A549 (cell line): ENCODE measurements at regions not wholly inside any gene's neighbourhood (a gene's known extent, or its start where the extent isn't known, plus 50 kb on each side); places are given as distances from the start of the nearest gene placed in this dataset.

Experiments used
- ATAC-seq, 2 experiments: fragments of 200-7000 bp in 1 of 2; fragments of >200 bp in 1 of 2; cut with Nextera tagmentation in 1 of 2; cut with Tn5 transposase in 1 of 2; 3 replicates each; pipeline versions ENCODE4 v1.8.0 to v1.9.1; 2018 to 2020; ENCODE audit warnings: mild to moderate bottlenecking in 1 of 2, moderate library complexity in 1 of 2
- CTCF ChIA-PET: fragments of 300-600 bp; sonication (Branson Sonifier 250); formaldehyde crosslinking; extraction: SDS; loops from one replicate; lab custom pipeline; 2021; ENCODE audit warnings: antibody characterized with exemption, inconsistent platforms; lab: Yijun Ruan, JAX
- POLR2A ChIA-PET: fragments of 350-600 bp; formaldehyde crosslinking; extraction: SDS; loops from one replicate; lab custom pipeline; 2021; ENCODE audit warnings: antibody characterized with exemption, inconsistent platforms; lab: Yijun Ruan, JAX
- DNase-seq, 2 experiments: peaks; one replicate each; pipeline versions ENCODE4 v3.0.0 to v3.0.0-alpha.2; 2011 to 2016; ENCODE audit warnings: low read depth in 1 of 2, low spot score in 1 of 2
- FAIRE-seq: peaks from 2 replicates; lab custom pipeline; 2011; peaks lifted over from hg19 to GRCh38; lab: Jason Lieb, UNC
- H3K27ac ChIP-seq, 2 experiments: fragments of >200 bp; sonication (Bioruptor Twin); formaldehyde crosslinking; 3 replicates each; pipeline ENCODE4 v1.5.1; 2016 to 2017
- H3K4me1 ChIP-seq: fragments of >200 bp; sonication (Bioruptor Twin); formaldehyde crosslinking; 3 replicates; pipeline ENCODE4 v1.6.1; 2016
- H3K4me2 ChIP-seq: fragments of >200 bp; sonication (Bioruptor Twin); formaldehyde crosslinking; 3 replicates; pipeline ENCODE4 v1.6.1; 2016
- H3K4me3 ChIP-seq: fragments of >200 bp; sonication (Bioruptor Twin); formaldehyde crosslinking; 3 replicates; pipeline ENCODE4 v1.5.1; 2016
- H3K9me3 ChIP-seq: fragments of >200 bp; sonication (Bioruptor Twin); formaldehyde crosslinking; 3 replicates; pipeline ENCODE4 v1.6.1; 2016
- BHLHE40 ChIP-seq: IDR thresholded peaks from 2 replicates; pipeline ENCODE4 v1.6.1; 2012; ENCODE audit warnings: low read depth, low read length, inconsistent platforms
- CHD2 ChIP-seq: fragments of 150-350 bp; IDR thresholded peaks from 2 replicates; pipeline ENCODE4 v1.6.1; 2014; ENCODE audit warnings: low read length; ENCODE audit not compliant: partially characterized antibody
- EP300 ChIP-seq, 2 experiments: fragments of >200 bp; sonication (Bioruptor Twin); formaldehyde crosslinking; IDR thresholded peaks; 2 replicates in 1 of 2; 3 replicates in 1 of 2; pipeline ENCODE4 v1.6.1; 2016 to 2017
- GATA3 ChIP-seq: IDR thresholded peaks from 2 replicates; pipeline ENCODE4 v1.6.1; 2012; ENCODE audit warnings: borderline replicate concordance
- HEYL ChIP-seq: fragments of 250-450 bp; sonication (Bioruptor Pico); IDR thresholded peaks from 2 replicates; pipeline ENCODE4 v1.8.0; 2021; ENCODE audit warnings: mild to moderate bottlenecking, moderate library complexity
- HOXA7 ChIP-seq: fragments of 250-450 bp; sonication (Bioruptor Pico); IDR thresholded peaks from 2 replicates; pipeline ENCODE4 v1.5.0; 2020; ENCODE audit warnings: mild to moderate bottlenecking, moderate library complexity
- HOXB5 ChIP-seq: fragments of 250-450 bp; sonication (Bioruptor Pico); IDR thresholded peaks from 2 replicates; pipeline ENCODE4 v1.5.0; 2020; ENCODE audit warnings: mild to moderate bottlenecking, moderate library complexity
- JUNB ChIP-seq: fragments of >200 bp; sonication (Bioruptor Twin); formaldehyde crosslinking; IDR thresholded peaks from 2 replicates; pipeline ENCODE4 v1.6.1; 2016
- MAFK ChIP-seq: fragments of 450-650 bp; IDR thresholded peaks from 2 replicates; pipeline ENCODE4 v1.6.1; 2014; ENCODE audit not compliant: partially characterized antibody
- MAZ ChIP-seq: fragments of 150-350 bp; IDR thresholded peaks from 2 replicates; pipeline ENCODE4 v1.6.1; 2014; ENCODE audit warnings: antibody characterized with exemption, low read depth, low read length, borderline replicate concordance
- NFE2L2 ChIP-seq: fragments of 150-350 bp; conservative IDR thresholded peaks from 2 replicates; pipeline ENCODE4 v1.6.1; 2014; ENCODE audit warnings: low read length
- NPAS2 ChIP-seq: fragments of 250-450 bp; sonication (Bioruptor Pico); IDR thresholded peaks from 2 replicates; pipeline ENCODE4 v1.8.0; 2022; ENCODE audit warnings: mild to moderate bottlenecking, moderate library complexity, borderline replicate concordance
- POLR2AphosphoS2 ChIP-seq: conservative IDR thresholded peaks from 2 replicates; pipeline ENCODE4 v1.6.1; 2012; ENCODE audit warnings: low read length, improper control_type of control experiment, inconsistent platforms
- RAD21 ChIP-seq, 2 experiments: fragments of >200 bp in 1 of 2; sonication (Bioruptor Twin) in 1 of 2; formaldehyde crosslinking in 1 of 2; IDR thresholded peaks in 1 of 2; conservative IDR thresholded peaks in 1 of 2; 2 replicates in 1 of 2; 3 replicates in 1 of 2; pipeline ENCODE4 v1.6.1; 2012 to 2018; ENCODE audit warnings: inconsistent platforms in 1 of 2
- RNF2 ChIP-seq: fragments of 200-600 bp; sonication (generic); IDR thresholded peaks from 2 replicates; pipeline ENCODE4 v1.6.1; 2016; ENCODE audit warnings: low read depth, mild to moderate bottlenecking, antibody characterized with exemption, moderate library complexity, borderline replicate concordance
- TFCP2L1 ChIP-seq: fragments of 250-450 bp; sonication (Bioruptor Pico); IDR thresholded peaks from 2 replicates; pipeline ENCODE4 v1.5.0; 2021; ENCODE audit warnings: mild to moderate bottlenecking
- TP53 ChIP-seq: fragments of 250-450 bp; sonication (Bioruptor Pico); IDR thresholded peaks from 2 replicates; pipeline ENCODE4 v1.5.0; 2021; ENCODE audit warnings: mild to moderate bottlenecking, moderate library complexity
- WGBS: methylation state at CpG from one replicate; pipeline ENCODE4 v1.1.6; 2017; ENCODE audit errors: missing lambda C conversion rate; 5-methylcytosine and 5-hydroxymethylcytosine counted together
- TF ChIP-seq, protein P1 (sequence below): fragments of 450-650 bp; IDR thresholded peaks from 2 replicates; pipeline ENCODE4 v1.6.1; 2014; ENCODE audit warnings: antibody characterized with exemption
- TF ChIP-seq, protein P2 (sequence below): IDR thresholded peaks from 2 replicates; pipeline ENCODE4 v1.6.1; 2012
- TF ChIP-seq, protein P3 (sequence below): fragments of >200 bp; sonication (Bioruptor Twin); formaldehyde crosslinking; IDR thresholded peaks from 3 replicates; pipeline ENCODE4 v1.6.1; 2016
- TF ChIP-seq, protein P4 (sequence below): fragments of 150-350 bp; IDR thresholded peaks from 2 replicates; pipeline ENCODE4 v1.6.1; 2014; ENCODE audit warnings: low read depth, mild to moderate bottlenecking, low read length
- TF ChIP-seq, protein P5 (sequence below): fragments of 250-450 bp; sonication (Bioruptor Pico); IDR thresholded peaks from 2 replicates; pipeline ENCODE4 v1.5.0; 2021; ENCODE audit warnings: mild to moderate bottlenecking, moderate library complexity, borderline replicate concordance

DNA sequence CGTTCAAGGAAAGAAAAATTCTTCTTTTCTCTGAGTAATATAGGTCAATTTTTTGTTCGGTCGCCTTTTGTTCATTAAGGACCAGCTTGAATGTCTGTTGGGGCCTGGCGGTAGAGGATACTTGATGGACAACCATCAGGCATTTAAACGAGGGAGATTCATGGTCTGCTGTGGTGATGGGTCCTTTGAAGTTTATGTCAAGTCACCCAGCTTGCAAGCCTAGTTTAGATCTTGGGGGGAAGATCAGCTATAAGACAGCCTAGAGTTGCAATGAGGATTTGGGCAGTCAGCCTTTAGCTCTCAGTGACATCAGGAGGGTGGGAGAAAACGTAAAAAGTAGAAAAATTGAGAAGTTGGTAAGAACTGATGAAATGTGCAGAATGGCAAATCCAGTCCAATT lies 80.2 kb upstream of the SPRY4 start (continued):
- TF ChIP-seq, protein P1, sequence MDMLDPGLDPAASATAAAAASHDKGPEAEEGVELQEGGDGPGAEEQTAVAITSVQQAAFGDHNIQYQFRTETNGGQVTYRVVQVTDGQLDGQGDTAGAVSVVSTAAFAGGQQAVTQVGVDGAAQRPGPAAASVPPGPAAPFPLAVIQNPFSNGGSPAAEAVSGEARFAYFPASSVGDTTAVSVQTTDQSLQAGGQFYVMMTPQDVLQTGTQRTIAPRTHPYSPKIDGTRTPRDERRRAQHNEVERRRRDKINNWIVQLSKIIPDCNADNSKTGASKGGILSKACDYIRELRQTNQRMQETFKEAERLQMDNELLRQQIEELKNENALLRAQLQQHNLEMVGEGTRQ, result no peak
- TF ChIP-seq NFE2L2, result no peak
- no peak for TF ChIP-seq MAZ
- no peak for TF ChIP-seq TP53 (CRISPR knock-in tag)

DNA sequence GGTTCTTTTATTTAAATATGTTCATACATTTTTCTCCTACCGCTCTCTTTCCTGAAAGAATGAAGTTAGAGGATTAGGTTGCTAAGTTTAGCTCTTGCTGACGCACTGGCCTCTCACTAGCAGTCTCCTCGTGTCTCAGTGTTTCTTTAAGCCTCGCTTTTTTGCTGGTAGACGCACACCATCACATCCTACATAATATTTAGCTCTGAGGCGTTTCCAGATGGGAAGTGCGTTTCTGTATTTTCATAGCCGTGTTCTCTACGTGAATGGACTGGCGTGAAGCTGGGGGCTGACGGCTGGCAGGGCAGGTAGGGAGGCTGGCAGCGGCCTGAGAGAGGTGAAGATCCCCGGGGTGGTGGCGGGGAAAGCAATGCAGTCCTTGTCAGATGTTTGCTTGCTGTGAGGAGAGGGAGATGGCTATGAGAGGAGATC lies 79.2 kb upstream of the SPRY4 start:
- FAIRE-seq (no peak), DNase-seq (no peak), ATAC-seq (no peak)
- WGBS, result 87% methylated on average over 14 of the region's 14 CpGs
- Histone ChIP-seq H3K27ac (no peak overlapping the region), H3K4me3 (no peak overlapping the region), H3K4me1 (no peaks in the 10 kb centered on the region), H3K9me3 (no peaks in the 10 kb centered on the region), H3K4me2 (no peak overlapping the region)
- POLR2A ChIA-PET, result no interaction called here
- CTCF ChIA-PET, result no interaction called here
- TF ChIP-seq, protein P2, sequence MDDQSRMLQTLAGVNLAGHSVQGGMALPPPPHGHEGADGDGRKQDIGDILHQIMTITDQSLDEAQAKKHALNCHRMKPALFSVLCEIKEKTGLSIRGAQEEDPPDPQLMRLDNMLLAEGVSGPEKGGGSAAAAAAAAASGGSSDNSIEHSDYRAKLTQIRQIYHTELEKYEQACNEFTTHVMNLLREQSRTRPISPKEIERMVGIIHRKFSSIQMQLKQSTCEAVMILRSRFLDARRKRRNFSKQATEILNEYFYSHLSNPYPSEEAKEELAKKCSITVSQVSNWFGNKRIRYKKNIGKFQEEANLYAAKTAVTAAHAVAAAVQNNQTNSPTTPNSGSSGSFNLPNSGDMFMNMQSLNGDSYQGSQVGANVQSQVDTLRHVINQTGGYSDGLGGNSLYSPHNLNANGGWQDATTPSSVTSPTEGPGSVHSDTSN, result no peak
- TF ChIP-seq HOXA7 (no peak), RAD21 (conservative IDR thresholded peaks at IDR 0.05 in 1 of 2, IDR thresholded peaks at IDR 0.05 in 1 of 2) (no peak), NPAS2 (CRISPR knock-in tag) (no peak), MAFK (no peak), EP300 (IDR thresholded peaks at IDR 0.05) (no peak), HOXB5 (CRISPR knock-in tag) (no peak), BHLHE40 (no peak), RNF2 (no peak), CHD2 (no peak), POLR2AphosphoS2 (no peak), HEYL (CRISPR knock-in tag) (no peak), JUNB (no peak), GATA3 (no peak), TFCP2L1 (CRISPR knock-in tag) (no peak)
- TF ChIP-seq, protein P3, sequence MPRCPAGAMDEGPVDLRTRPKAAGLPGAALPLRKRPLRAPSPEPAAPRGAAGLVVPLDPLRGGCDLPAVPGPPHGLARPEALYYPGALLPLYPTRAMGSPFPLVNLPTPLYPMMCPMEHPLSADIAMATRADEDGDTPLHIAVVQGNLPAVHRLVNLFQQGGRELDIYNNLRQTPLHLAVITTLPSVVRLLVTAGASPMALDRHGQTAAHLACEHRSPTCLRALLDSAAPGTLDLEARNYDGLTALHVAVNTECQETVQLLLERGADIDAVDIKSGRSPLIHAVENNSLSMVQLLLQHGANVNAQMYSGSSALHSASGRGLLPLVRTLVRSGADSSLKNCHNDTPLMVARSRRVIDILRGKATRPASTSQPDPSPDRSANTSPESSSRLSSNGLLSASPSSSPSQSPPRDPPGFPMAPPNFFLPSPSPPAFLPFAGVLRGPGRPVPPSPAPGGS, result no peak
- TF ChIP-seq, protein P4, sequence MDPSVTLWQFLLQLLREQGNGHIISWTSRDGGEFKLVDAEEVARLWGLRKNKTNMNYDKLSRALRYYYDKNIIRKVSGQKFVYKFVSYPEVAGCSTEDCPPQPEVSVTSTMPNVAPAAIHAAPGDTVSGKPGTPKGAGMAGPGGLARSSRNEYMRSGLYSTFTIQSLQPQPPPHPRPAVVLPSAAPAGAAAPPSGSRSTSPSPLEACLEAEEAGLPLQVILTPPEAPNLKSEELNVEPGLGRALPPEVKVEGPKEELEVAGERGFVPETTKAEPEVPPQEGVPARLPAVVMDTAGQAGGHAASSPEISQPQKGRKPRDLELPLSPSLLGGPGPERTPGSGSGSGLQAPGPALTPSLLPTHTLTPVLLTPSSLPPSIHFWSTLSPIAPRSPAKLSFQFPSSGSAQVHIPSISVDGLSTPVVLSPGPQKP, result no peak
- TF ChIP-seq, protein P5, sequence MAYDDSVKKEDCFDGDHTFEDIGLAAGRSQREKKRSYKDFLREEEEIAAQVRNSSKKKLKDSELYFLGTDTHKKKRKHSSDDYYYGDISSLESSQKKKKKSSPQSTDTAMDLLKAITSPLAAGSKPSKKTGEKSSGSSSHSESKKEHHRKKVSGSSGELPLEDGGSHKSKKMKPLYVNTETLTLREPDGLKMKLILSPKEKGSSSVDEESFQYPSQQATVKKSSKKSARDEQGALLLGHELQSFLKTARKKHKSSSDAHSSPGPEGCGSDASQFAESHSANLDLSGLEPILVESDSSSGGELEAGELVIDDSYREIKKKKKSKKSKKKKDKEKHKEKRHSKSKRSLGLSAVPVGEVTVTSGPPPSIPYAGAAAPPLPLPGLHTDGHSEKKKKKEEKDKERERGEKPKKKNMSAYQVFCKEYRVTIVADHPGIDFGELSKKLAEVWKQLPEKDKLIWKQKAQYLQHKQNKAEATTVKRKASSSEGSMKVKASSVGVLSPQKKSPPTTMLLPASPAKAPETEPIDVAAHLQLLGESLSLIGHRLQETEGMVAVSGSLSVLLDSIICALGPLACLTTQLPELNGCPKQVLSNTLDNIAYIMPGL (CRISPR knock-in tag), result no peak
